Activated CD8-positive, alpha-beta memory T cell treated with anti-CD3 and anti-CD28 coated beads, Interleukin-2, amount 50 U/mL, for 48 hours (primary cell): ENCODE measurements at regions not wholly inside any gene's neighbourhood (a gene's known extent, or its start where the extent isn't known, plus 50 kb on each side); places are given as distances from the start of the nearest gene placed in this dataset.

Experiments used
- DNase-seq: peaks from one replicate; pipeline ENCODE4 v3.0.0-alpha.2; 2020

DNA sequence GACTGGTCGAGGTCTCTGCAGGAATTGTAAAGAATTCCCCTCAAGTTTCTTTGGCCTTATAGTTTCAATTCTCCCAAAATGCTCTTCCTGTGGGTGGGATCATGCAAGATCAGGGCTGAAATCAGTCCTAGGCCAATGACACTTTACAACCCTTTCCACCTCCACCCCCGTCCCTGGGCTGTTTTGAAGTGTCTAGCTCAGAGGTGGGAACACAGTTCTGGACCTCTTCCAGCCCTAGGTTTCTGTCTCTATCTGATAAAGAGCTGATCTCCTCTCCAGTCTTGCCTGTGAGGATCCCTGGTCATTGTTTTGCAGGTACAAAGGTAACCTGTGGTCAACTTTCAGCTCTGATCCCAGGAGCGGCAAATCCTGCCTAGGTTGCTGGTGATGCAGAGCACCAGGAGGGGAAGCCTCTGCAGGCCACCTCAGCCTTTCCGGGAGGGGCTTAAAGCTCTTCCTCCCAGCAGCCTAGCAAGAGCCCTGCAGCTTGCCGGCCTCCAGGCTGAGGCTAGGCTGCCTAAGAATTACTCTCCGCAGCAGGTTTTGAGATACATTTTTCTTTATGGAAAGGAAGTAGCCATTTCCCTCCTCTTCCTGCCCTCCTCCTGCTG, 69.8 kb upstream of the WIPF1 start:
- no peak for DNase-seq

DNA sequence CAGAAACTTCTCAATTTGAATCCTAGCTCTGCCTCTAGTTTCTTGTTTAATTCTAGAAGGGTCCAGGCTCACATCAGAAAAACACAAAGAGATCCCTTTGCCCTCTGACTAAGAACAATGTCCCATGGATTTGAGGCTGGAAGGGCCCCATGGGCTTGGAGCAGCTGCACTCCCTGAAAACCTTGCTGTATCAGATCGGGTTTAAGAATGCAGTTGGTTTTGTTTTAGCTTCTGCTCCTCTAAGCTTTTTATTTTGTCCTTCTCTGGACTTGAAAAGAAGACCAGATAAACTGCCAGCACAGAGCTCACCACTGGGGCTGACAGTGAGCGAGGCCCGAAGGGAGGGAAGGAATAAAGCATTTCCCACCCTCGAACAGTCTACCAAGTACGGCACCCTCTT, 69.2 kb upstream of the WIPF1 start:
- no peak for DNase-seq

DNA sequence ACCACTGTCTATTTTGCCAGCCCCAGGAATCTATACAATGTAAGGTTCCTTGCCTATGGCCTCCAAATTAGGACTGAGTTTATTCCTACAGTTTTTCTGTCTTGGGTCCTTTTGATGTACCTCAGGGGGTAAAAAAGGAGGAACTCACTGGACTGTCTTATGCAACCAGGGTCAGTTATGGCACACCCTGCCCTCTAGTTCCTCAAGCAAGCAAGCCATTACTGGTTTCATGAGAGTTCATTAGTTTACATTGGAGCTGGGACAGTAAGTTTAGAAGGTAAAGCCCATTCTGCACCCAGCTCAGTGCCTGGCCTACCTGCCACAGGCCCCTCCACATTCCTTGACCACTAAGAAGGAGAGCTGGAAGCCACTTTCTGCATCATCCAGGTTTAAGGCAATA, 68.7 kb upstream of the WIPF1 start:
- no peak for DNase-seq

DNA sequence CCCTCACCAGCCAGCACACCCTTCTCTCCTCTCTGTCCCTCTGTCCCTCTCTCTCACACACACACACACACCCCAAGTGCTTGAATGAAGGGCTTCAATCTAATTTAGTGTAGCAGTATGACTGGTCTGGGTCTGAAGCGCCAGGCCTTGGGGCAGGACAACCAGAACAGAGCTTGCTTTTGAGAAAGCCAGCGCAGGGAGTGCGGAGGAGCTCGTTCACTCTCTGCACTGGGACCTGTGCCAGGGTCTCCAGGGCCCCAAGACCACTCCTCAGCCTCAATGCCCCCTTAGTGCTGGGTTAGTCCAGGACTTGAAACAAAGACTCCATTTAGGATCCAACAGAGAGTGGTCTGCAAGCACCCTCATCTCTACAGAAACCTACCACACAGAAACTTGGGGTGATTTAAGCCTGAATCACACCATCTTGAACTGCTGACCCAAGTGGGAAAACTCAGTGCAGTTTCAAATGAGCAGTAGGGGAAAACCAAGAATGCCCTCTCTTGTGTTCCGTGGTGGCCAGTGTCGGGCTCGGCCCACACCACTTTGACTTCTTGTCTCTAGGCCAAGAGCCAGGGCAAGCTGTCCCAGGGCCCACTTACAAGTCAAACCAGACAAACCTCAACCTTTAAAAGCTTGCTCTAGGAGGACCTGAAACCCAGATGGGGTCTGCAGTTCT, 66.6 kb upstream of the WIPF1 start:
- no peak for DNase-seq

DNA sequence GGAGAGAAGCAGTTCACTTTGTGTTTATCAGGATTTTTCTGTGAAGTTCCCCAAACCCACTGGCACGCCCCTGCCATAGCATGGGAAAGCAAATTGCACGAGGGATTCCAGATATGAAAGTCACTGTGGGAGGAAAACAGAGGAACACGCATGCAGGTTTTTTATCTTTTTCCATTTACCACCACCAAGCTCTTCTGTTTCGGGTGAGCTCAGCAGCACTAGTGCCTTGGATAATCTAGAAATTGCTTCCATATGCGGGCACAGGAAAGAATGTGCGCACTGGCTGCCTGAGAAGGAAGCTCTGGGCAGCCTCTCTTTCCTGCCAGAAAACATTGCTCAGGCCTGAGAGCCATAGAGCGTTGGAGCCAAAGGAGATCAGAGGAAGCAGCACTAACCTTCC, 65.9 kb upstream of the WIPF1 start:
- no peak for DNase-seq

DNA sequence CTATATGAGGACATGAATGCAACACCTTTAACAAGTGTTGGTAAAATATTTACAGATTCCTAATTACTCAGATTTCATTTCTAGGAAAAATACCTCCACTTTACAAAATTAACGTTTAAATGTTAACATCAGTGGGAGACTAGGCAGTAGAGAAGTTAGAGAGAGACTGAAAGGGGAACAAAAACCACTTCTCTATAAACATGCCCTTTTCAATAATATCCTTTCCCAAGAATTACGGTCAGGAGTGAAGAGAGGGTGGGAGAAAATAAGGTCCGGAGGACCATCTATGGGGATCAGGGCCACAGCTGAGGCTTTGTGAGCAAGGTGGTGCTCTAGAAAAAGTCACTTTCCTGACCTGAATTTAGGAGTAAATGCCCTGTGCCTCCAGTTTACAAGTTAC, 65.3 kb upstream of the WIPF1 start:
- DNase-seq, result no peak

DNA sequence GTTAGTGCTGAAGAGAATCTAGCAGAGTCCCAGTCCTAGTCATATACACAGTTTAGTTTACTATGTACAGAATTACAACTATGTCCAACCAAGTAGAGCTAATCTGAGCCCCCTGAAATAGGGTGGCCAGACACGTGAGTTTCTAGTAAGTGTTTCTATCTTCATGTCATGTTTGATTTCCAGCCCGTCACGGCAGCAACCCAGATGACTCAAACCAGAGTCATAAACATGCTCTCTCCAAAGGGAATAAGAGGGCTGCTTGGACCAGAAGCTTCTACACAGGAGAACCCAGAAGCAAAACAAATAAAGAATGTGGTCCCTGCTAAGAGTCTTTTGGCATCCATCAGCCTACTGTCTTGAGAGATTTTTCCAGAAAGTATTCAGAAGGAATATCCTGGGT, 64.9 kb upstream of the WIPF1 start:
- no peak for DNase-seq

DNA sequence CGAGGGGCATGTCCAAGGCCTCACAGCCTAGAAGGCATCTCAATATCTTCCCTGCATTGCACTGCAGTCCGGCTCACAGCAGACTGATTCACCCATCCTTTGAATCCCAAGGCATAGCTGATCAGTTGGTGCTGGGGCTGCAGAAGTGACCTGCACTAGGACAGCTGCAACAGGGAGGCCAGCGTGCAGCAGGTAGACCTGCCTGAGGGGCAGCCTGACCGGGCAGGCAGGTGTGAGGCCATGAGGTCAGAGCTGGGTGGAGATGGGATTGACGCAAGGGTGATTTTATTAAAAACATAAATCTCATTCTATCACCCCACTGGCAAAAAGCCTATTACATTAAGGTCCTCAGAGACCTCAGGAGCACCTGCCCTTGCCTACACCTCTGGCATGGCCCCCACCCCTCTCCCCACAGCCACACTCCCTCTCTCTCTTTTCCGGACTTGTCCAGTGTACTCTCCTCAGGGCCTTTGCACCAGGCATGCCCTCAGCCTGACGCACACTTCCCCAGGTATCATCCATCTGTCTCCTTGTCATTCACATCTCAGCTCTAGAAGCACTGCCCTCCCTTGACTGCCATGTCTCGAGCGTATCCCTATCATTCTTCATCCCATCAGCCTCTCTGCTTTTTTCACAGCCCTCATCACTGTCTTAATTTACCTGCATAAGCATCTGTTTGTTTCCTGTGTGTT, 63.5 kb upstream of the WIPF1 start:
- no peak for DNase-seq

DNA sequence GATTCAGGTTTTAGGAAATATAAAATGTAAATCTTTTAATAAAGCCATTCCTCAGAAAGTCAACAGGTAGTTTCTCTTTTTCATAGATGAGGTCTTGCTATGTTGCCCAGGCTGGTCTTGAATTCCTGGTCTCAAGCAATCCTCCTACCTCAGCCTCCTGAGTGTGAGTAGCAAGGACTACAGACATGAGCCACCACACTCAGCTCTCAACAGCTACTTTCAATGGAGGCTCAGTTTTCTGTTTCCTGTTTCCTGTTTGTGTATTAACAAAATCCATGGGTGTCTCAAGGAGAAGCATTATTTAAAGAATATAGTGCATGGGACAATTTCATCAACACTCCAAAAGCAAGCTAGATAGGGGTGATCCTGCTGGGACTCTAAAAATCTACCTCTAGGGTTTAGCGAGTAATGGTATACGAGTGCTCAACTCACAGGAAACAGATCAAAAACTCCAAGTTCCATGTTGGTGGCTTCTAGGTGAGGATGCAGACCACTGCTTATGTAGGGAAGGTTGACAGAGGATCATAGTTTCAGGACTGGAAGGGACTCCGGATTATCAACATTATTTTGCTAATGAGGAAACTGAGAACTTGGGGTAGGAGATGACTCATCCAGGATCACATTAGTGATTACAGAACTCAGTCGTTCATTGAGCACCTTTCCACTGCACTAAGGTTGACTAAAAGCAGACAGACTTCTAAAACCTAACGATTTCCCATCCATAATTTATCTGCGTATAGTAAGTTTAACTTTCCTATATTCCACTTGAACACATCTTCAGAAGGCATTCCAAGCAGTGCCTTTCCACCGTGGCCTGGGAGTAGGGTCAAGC, 61.7 kb upstream of the WIPF1 start:
- DNase-seq, result no peak

DNA sequence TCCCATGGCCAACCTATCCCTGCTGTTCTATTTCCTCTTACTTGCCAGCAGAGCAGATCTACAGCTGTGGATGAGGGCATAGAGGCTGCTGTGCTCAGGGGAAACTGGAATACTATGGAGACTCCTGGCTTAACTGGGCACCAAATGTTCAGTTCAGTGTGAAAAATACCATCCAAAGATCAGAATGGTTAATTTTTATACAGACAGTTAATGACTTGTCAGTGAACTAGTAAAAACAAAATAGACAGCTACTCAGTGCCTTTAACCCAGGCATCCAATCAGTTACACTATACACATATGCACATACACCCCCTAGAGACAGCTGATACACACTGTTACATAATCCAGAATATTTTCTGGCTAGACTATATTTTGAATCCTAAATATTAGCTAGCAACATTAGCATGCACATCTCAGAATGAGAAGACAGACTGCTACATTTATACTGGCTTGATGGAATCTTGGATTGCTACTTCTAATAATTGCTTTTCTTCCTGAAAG, 59.1 kb upstream of the WIPF1 start:
- no peak for DNase-seq

DNA sequence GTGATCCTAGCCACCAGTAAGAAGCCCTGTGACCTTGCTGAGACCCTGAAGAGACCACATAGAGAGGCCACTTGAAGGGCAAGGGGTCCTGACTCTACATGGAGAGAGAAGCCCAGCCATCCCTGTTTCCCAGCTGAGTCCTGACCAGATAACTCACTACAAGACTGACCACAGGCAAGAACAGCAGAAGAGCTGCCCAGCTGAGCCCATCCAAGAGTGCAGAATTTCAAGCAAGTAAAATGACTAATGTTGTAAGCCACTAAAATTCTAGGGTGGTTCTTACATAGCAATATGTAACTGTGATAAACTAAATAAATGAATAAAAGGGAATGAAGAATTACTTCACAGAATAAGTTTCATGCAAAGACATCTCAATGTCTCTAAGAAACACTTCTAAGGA, 58.4 kb upstream of the WIPF1 start:
- DNase-seq, result no peak

DNA sequence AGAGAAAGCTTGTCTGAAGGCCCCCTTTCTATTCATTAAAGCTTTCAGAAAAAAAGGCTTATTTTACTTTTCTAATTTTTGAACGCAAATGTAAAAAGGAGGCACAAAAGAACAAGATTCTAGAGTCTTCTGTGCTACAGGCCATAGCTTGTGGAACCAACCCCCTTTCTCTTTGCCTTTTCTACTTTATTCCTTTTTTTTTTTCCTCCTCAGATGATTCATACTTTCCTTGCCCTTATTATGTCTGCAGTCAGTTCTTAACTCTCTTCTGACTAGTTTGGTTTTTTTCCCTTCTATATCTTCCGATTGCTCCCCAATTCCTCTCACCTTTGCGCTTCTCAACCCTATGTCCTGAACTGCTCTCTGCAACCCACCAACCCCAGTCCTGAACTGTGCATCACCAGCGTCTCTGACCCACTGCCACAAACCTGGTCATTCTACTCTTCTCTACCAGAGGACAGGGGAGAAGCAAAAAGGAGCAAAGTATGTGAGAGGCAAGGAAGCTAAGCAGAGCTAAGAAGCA, 56.9 kb upstream of the WIPF1 start:
- DNase-seq, result no peak

DNA sequence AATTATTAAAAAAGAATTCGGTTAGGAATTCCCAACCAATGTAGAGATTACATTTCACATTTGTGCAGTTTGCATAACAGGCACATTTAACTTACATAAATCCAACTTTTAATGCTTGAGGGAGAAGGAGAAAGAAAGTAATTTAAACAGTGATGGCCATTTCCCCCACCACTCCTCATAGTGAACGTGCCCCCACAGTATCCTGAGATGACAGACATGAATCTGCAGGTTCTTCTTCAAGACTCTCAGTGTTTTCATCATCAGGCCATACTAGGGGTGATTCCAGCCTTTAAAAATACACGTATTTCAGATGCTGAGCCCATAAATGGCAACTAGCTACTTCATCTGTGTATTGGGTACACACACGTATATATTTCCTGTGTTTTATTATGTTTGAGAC, 51.3 kb upstream of the WIPF1 start:
- DNase-seq, result no peak
